B cell (primary cell): ENCODE measurements at regions not wholly inside any gene's neighbourhood (a gene's known extent, or its start where the extent isn't known, plus 50 kb on each side); places are given as distances from the start of the nearest gene placed in this dataset.
"Not testable (repeated sequence)": the region's sequence is repeated elsewhere in the genome, so short reads cannot be mapped to it uniquely, and the experiment has no call there.

ENCODE experiments used
- ATAC-seq: fragments of 200-7000 bp; cut with Tn5 transposase; one replicate; pipeline ENCODE4 v1.10.0; 2021; ENCODE audit warnings: low read depth, mild to moderate bottlenecking, moderate number of reproducible peaks, moderate library complexity
- CTCF ChIA-PET: fragments of 350-600 bp; sonication (Branson Sonifier 250); formaldehyde crosslinking; loops from one replicate; lab custom pipeline; 2021; ENCODE audit warnings: antibody characterized with exemption, inconsistent platforms; lab: Charles Lee
- POLR2A ChIA-PET: fragments of 350-600 bp; sonication (Branson Sonifier 250); formaldehyde crosslinking; loops from one replicate; lab custom pipeline; 2021; ENCODE audit warnings: antibody characterized with exemption; lab: Charles Lee
- DNase-seq: peaks from one replicate; pipeline ENCODE4 v3.0.0; 2013
- H2AFZ ChIP-seq: 2 replicates; pipeline ENCODE4 v1.6.1; 2012; ENCODE audit warnings: mild to moderate bottlenecking, low read depth, low read length; ENCODE audit not compliant: insufficient read depth, poor library complexity, severe bottlenecking
- H3K27ac ChIP-seq, 2 donors: 1 replicate in 1 of 2; 2 replicates in 1 of 2; pipeline ENCODE4 v1.5.1; 2012 to 2013; ENCODE audit warnings: low read length in 2 of 2, mild to moderate bottlenecking in 2 of 2, moderate library complexity in 1 of 2
- H3K27me3 ChIP-seq, 4 experiments: fragments of 200-600 bp in 1 of 4; sonication (generic) in 1 of 4; replicated peaks in 1 of 4; 1 replicate in 2 of 4; 2 replicates in 2 of 4; pipeline versions ENCODE4 v1.6.1 to v1.7.0; 2013 to 2016; ENCODE audit warnings: low read length in 3 of 4, mild to moderate bottlenecking in 2 of 4, mixed read lengths in 1 of 4, moderate library complexity in 1 of 4; ENCODE audit not compliant: insufficient read depth in 4 of 4, control insufficient read depth in 3 of 4; ENCODE audit errors: control extremely low read depth in 1 of 4
- H3K36me3 ChIP-seq, 2 experiments: replicated peaks in 1 of 2; 1 replicate in 1 of 2; 2 replicates in 1 of 2; pipeline versions ENCODE4 v1.6.1 to v1.7.1; 2013; ENCODE audit warnings: low read length in 1 of 2; ENCODE audit not compliant: insufficient read depth in 2 of 2, control insufficient read depth in 1 of 2; ENCODE audit errors: control extremely low read depth in 1 of 2, extremely low read depth in 1 of 2
- H3K4me1 ChIP-seq, 2 donors: fragments of 200-600 bp in 1 of 2; sonication (generic) in 1 of 2; 1 replicate in 1 of 2; 2 replicates in 1 of 2; pipeline versions ENCODE4 v1.5.1 to v1.6.1; 2013 to 2017; ENCODE audit warnings: low read length in 2 of 2; ENCODE audit not compliant: control insufficient read depth in 2 of 2, insufficient read depth in 2 of 2
- H3K4me2 ChIP-seq: replicated peaks from 2 replicates; pipeline ENCODE3; 2012; ENCODE audit warnings: mild to moderate bottlenecking, low read depth, low read length; ENCODE audit not compliant: poor library complexity, severe bottlenecking
- H3K4me3 ChIP-seq, 5 experiments: fragments of 200-600 bp in 1 of 5; sonication (generic) in 1 of 5; 1 replicate in 3 of 5; 2 replicates in 2 of 5; pipeline versions ENCODE4 v1.5.1 to v1.7.0; 2011 to 2016; ENCODE audit warnings: low read length in 4 of 5, mild to moderate bottlenecking in 4 of 5, low read depth in 2 of 5, control low read depth in 1 of 5, moderate library complexity in 1 of 5; ENCODE audit not compliant: insufficient read depth in 1 of 5; ENCODE audit errors: control extremely low read depth in 1 of 5, extremely low read depth in 1 of 5
- H3K79me2 ChIP-seq: fragments of 200-600 bp; sonication (generic); one replicate; pipeline ENCODE4 v1.6.0; 2016; ENCODE audit warnings: low read length; ENCODE audit not compliant: control insufficient read depth, insufficient read depth
- H3K9ac ChIP-seq: fragments of 200-600 bp; sonication (generic); 2 replicates; pipeline ENCODE4 v1.6.1; 2017; ENCODE audit warnings: mild to moderate bottlenecking, low read length, moderate library complexity
- H3K9me3 ChIP-seq, 3 donors: one replicate each; pipeline versions ENCODE4 v1.6.1 to v1.7.1; 2013; ENCODE audit warnings: low read length in 2 of 3; ENCODE audit not compliant: control insufficient read depth in 2 of 3, insufficient read depth in 1 of 3; ENCODE audit errors: control extremely low read depth in 1 of 3
- H4K20me1 ChIP-seq: 2 replicates; pipeline ENCODE4 v1.6.0; 2012; ENCODE audit warnings: mild to moderate bottlenecking, low read length; ENCODE audit not compliant: insufficient read depth, control insufficient read depth, poor library complexity, severe bottlenecking
- H3K27ac Mint-ChIP-seq: one replicate; pipeline ENCODE4 v1.8.0; 2021; ENCODE audit warnings: mixed read lengths
- H3K27me3 Mint-ChIP-seq: one replicate; pipeline ENCODE4 v1.8.0; 2021; ENCODE audit warnings: mixed read lengths
- H3K4me1 Mint-ChIP-seq: one replicate; pipeline ENCODE4 v1.8.0; 2021; ENCODE audit warnings: mixed read lengths
- H3K4me3 Mint-ChIP-seq: one replicate; pipeline ENCODE4 v1.8.0; 2021; ENCODE audit warnings: mixed read lengths
- H3K9me3 Mint-ChIP-seq: one replicate; pipeline ENCODE4 v1.8.0; 2022; ENCODE audit warnings: mixed read lengths; ENCODE audit not compliant: insufficient read depth
- EZH2 ChIP-seq: IDR thresholded peaks from 2 replicates; pipeline ENCODE4 v1.6.1; 2012; ENCODE audit warnings: borderline replicate concordance, low read depth, mild to moderate bottlenecking, moderate library complexity, low read length; ENCODE audit not compliant: insufficient read depth, poor library complexity, severe bottlenecking
- WGBS: methylation state at CpG from one replicate; pipeline ENCODE4 v1.1.5; 2013; ENCODE audit warnings: missing lambda C conversion rate; ENCODE audit not compliant: insufficient coverage; 5-methylcytosine and 5-hydroxymethylcytosine counted together
- intact Hi-C: fragments of 100-400 bp; cut with micrococcal nuclease; formaldehyde crosslinking; loops from one replicate; pipeline ENCODE4 v1.10.0; 2022
- TF ChIP-seq, protein P1 (sequence below): fragments of 200-600 bp; IDR thresholded peaks from one replicate; pipeline ENCODE4 v1.8.0; 2022; ENCODE audit warnings: antibody characterized with exemption, mild to moderate bottlenecking

- Mint-ChIP-seq H3K27me3 (no peaks in the 10 kb centered on the region), H3K4me1 (no peaks in the 10 kb centered on the region), H3K9me3 (no peaks in the 10 kb centered on the region), H3K4me3 (no peak overlapping the region), H3K27ac (no peak overlapping the region)
- Histone ChIP-seq H2AFZ (no peak overlapping the region), H3K9ac (no peak overlapping the region), H3K36me3 (no peaks in the 10 kb centered on the region), H3K27me3 (no peaks in the 10 kb centered on the region), H3K79me2 (no peaks in the 10 kb centered on the region), H3K4me1 (no peaks in the 10 kb centered on the region), H3K9me3 (no peaks in the 10 kb centered on the region), H3K27ac (no peak overlapping the region), H3K4me3 (no peak overlapping the region), H3K4me2 (no peak overlapping the region), H4K20me1 (no peaks in the 10 kb centered on the region)
- TF ChIP-seq EZH2, result no peak
- TF ChIP-seq, protein P1, sequence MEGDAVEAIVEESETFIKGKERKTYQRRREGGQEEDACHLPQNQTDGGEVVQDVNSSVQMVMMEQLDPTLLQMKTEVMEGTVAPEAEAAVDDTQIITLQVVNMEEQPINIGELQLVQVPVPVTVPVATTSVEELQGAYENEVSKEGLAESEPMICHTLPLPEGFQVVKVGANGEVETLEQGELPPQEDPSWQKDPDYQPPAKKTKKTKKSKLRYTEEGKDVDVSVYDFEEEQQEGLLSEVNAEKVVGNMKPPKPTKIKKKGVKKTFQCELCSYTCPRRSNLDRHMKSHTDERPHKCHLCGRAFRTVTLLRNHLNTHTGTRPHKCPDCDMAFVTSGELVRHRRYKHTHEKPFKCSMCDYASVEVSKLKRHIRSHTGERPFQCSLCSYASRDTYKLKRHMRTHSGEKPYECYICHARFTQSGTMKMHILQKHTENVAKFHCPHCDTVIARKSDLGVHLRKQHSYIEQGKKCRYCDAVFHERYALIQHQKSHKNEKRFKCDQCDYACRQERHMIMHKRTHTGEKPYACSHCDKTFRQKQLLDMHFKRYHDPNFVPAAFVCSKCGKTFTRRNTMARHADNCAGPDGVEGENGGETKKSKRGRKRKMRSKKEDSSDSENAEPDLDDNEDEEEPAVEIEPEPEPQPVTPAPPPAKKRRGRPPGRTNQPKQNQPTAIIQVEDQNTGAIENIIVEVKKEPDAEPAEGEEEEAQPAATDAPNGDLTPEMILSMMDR, result no peak
- intact Hi-C loops, result no loop called here
- no peak for ATAC-seq
- ChIA-PET CTCF (interaction anchor here (1.2 kb wide), 2 partner anchors 28 to 1083 kb away, joined by 3 read pairs; no protein-coding TSS in a partner anchor), POLR2A (no interaction called here)
- no peak for DNase-seq
- WGBS, result no CpG with 5 or more reads among the region's 1 CpG
Measured at GRCh38 chr1:219413536-219413935, 199.4 kb downstream of the ZC3H11B start.

DNA sequence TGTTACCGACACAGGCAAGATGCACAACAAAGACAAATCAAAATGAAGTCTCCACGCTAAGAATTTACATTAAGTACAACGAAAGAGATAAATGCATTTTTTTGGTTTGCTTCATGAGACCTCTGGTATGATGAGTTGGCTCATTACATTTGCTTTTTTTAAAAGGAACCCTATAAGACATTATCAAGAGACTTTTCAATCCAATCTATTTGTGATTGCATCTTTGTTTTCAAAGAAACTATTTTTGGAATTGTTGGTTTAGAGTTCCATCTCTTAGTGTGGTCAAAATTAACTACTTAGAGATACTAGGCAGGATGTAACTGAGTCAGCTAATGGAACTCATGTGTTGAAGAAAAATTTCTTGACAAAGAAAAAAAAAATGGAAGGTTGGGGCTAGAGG, 200.1 kb downstream of the ZC3H11B start:
- intact Hi-C loops, result no loop called here
- ATAC-seq, result no peak
- no CpG with 5 or more reads among the region's 3 CpGs for WGBS
- TF ChIP-seq, protein P1, result no peak
- TF ChIP-seq EZH2, result no peak
- Histone ChIP-seq H3K27ac (no peak overlapping the region), H3K9me3 (no peaks in the 10 kb centered on the region), H3K9ac (no peak overlapping the region), H3K27me3 (no peaks in the 10 kb centered on the region), H3K36me3 (no peaks in the 10 kb centered on the region), H2AFZ (no peak overlapping the region), H3K79me2 (no peaks in the 10 kb centered on the region), H3K4me1 (no peaks in the 10 kb centered on the region), H3K4me2 (no peak overlapping the region), H4K20me1 (no peaks in the 10 kb centered on the region), H3K4me3 (no peak overlapping the region)
- H3K27me3 Mint-ChIP-seq, result no peaks in the 10 kb centered on the region
- ChIA-PET CTCF (interaction anchor here (2.0 kb wide), 1 partner anchor 1083 kb away, joined by 7 read pairs; no protein-coding TSS in a partner anchor), POLR2A (no interaction called here)
- DNase-seq, result no peak
- H3K4me3 Mint-ChIP-seq, result no peak overlapping the region
- no peaks in the 10 kb centered on the region for H3K4me1 Mint-ChIP-seq
- H3K27ac Mint-ChIP-seq, result no peak overlapping the region
- H3K9me3 Mint-ChIP-seq, result no peaks in the 10 kb centered on the region

GRCh38 chr1:219410721-219411120, 202.2 kb downstream of the ZC3H11B start:
- intact Hi-C loops, H2AFZ ChIP-seq, H3K27me3 Mint-ChIP-seq, H3K4me1 Mint-ChIP-seq, H3K27ac ChIP-seq, ATAC-seq, DNase-seq, H3K9ac ChIP-seq, H3K79me2 ChIP-seq, H3K4me3 ChIP-seq, POLR2A ChIA-PET, H4K20me1 ChIP-seq, H3K9me3 Mint-ChIP-seq, H3K4me3 Mint-ChIP-seq, CTCF ChIA-PET, H3K4me2 ChIP-seq, H3K27ac Mint-ChIP-seq, H3K9me3 ChIP-seq, H3K4me1 ChIP-seq, H3K36me3 ChIP-seq, H3K27me3 ChIP-seq: not testable (repeated sequence)
- no CpG with 5 or more reads among the region's 22 CpGs for WGBS
